ENCODE measurements at regions not wholly inside any gene's neighbourhood (a gene's known extent, or its start where the extent isn't known, plus 50 kb on each side); places are given as distances from the start of the nearest gene placed in this dataset.
"Not testable (repeated sequence)": the region's sequence is repeated elsewhere in the genome, so short reads cannot be mapped to it uniquely, and the experiment has no call there.

- DNase-seq = no peak
These were observed 853.7 kb downstream of the TAF11L14 start for GRCh38 chr5:18487928-18488480.

GRCh38 chr5:18489703-18490102 is 855.4 kb downstream of the TAF11L14 start:
- no peak for DNase-seq

- no peak for DNase-seq
These were observed 857.1 kb downstream of the TAF11L14 start for GRCh38 chr5:18491349-18491748.

GRCh38 chr5:18495157-18495556 is 860.9 kb downstream of the TAF11L14 start:
- DNase-seq = no peak

GRCh38 chr5:18496041-18496440 is 861.8 kb downstream of the TAF11L14 start:
- no peak for DNase-seq

GRCh38 chr5:18497089-18497488 is 862.8 kb downstream of the TAF11L14 start:
- no peak for DNase-seq

GRCh38 chr5:18503797-18504328 is 869.6 kb downstream of the TAF11L14 start:
- DNase-seq = no peak

- no peak for DNase-seq
These were observed 872.9 kb downstream of the TAF11L14 start for GRCh38 chr5:18507114-18507513.

- DNase-seq = no peak
These were observed 883.6 kb downstream of the TAF11L14 start for GRCh38 chr5:18517641-18518380.

GRCh38 chr5:18523380-18523779 is 889.1 kb downstream of the TAF11L14 start:
- no peak for DNase-seq

GRCh38 chr5:18526792-18527405 is 892.6 kb downstream of the TAF11L14 start:
- no peak for DNase-seq

GRCh38 chr5:18533137-18533536 is 898.9 kb downstream of the TAF11L14 start:
- no peak for DNase-seq

- no peak for DNase-seq
These were observed 899.9 kb downstream of the TAF11L14 start for GRCh38 chr5:18534119-18534518.

GRCh38 chr5:18535753-18536152 is 901.5 kb downstream of the TAF11L14 start:
- DNase-seq = not testable (repeated sequence)

- DNase-seq = no peak
These were observed 910.2 kb downstream of the TAF11L14 start for GRCh38 chr5:18544421-18544820.

- DNase-seq = no peak
These were observed 912.3 kb downstream of the TAF11L14 start for GRCh38 chr5:18546591-18546990.

GRCh38 chr5:18551716-18552115 is 917.5 kb downstream of the TAF11L14 start:
- no peak for DNase-seq

- DNase-seq = no peak
These were observed 919.0 kb downstream of the TAF11L14 start for GRCh38 chr5:18553269-18553668.

- no peak for DNase-seq
These were observed 926.3 kb downstream of the TAF11L14 start for GRCh38 chr5:18560602-18561001.

- no peak for DNase-seq
These were observed 929.6 kb downstream of the TAF11L14 start for GRCh38 chr5:18563853-18564252.

- DNase-seq = no peak
These were observed 932.4 kb downstream of the TAF11L14 start for GRCh38 chr5:18566671-18567070.

- no peak for DNase-seq
These were observed 942.3 kb downstream of the TAF11L14 start for GRCh38 chr5:18576586-18576985.

GRCh38 chr5:18601185-18601584 is 966.9 kb downstream of the TAF11L14 start:
- no peak for DNase-seq

GRCh38 chr5:18602402-18602801 is 968.1 kb downstream of the TAF11L14 start:
- no peak for DNase-seq
